ENCODE measurements at regions not wholly inside any gene's neighbourhood (a gene's known extent, or its start where the extent isn't known, plus 50 kb on each side); places are given as distances from the start of the nearest gene placed in this dataset.
"Not testable (repeated sequence)": the region's sequence is repeated elsewhere in the genome, so short reads cannot be mapped to it uniquely, and the experiment has no call there.

DNA sequence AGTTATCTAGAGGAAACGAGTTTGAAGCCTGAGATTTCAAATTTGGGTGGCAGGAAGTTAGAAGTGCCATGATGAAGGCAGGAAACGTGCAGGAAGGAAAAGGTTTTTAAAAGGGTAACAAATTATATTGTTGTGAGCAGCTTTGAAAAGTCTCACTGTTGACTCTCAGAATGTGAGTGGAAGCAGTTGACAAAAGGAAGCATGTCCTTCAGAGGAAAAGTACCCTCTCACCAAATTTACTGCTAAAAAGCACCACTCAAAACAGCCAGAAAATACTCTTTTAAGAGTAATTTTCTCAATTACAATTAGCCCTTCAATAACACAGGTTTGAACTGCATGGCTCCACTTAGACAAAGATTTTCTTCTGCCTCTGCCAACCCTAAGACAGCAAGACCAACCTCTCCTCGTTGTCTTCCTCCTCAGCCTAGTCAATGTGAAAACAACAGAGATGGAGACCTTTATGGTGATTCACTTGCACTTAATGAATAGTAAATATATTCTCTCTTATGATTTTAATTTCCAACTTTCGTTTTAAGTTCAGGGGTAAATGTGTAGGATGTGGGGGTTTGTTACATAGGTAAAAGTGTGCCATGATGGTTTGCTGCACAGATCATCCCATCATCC lies 117.1 kb upstream of the LIPC start:
- H3K36me3 ChIP-seq = no peaks in the 10 kb centered on the region
- no peak overlapping the region for H3K27ac ChIP-seq
- no peaks in the 10 kb centered on the region for H3K27me3 ChIP-seq
- no peak for TF ChIP-seq CTCF (IDR thresholded peaks at IDR 0.05)
- H3K9me3 ChIP-seq = no peaks in the 10 kb centered on the region
- peaks cover 0 to 11% of the 10 kb centered on the region in 2 donors for H3K4me1 ChIP-seq
- DNase-seq (ENCODE audit: low spot score) = no peak
- H3K4me3 ChIP-seq = no peak overlapping the region

DNA sequence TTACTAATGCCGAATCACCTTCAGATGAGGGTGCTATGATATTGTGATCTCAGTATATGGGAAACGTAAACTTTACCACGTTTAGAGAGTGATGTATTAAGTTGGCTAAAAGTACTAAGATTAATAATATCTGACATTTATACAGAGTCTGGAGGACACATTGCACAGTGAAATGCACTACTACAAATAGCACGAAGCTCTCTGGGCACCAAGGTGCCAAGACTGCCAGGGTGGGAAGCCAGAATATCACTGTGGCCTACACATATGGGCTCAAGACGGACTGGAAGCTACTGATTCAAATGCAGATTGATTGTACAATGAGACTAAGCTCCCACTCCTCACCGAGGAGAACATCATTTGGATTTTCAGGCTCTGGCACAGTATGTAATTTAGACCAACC lies 113.3 kb upstream of the LIPC start:
- H3K27me3 ChIP-seq = no peaks in the 10 kb centered on the region
- peaks cover 0 to 4% of the 10 kb centered on the region in 2 donors for H3K4me1 ChIP-seq
- no peak for TF ChIP-seq CTCF (IDR thresholded peaks at IDR 0.05)
- no peak overlapping the region for H3K4me3 ChIP-seq
- no peak overlapping the region for H3K27ac ChIP-seq
- no peaks in the 10 kb centered on the region for H3K9me3 ChIP-seq
- no peaks in the 10 kb centered on the region for H3K36me3 ChIP-seq
- no peak for DNase-seq (ENCODE audit: low spot score)

DNA sequence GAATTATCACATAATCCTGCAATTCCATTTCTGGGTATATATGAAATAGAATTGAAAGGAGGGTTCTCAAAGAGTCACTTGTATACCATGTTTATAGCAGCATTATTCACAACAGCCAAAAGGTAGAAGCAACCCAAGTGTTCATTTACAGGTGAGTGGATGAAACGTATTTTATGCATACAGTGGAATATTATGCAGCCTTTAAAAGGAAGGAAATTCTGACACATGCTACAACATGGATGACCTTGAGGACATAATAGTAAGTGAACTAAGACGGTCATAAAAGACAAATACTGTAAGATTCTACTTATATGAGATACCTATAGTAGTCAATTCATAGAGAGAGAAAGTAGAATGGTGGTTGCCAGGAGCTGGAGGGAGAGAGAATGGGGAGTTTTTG lies 110.8 kb upstream of the LIPC start:
- no peaks in the 10 kb centered on the region for H3K9me3 ChIP-seq
- DNase-seq (ENCODE audit: low spot score) = no peak
- H3K4me1 ChIP-seq = no peaks in the 10 kb centered on the region
- no peaks in the 10 kb centered on the region for H3K36me3 ChIP-seq
- TF ChIP-seq CTCF (IDR thresholded peaks at IDR 0.05) = no peak
- no peak overlapping the region for H3K4me3 ChIP-seq
- no peak overlapping the region for H3K27ac ChIP-seq
- H3K27me3 ChIP-seq = no peaks in the 10 kb centered on the region

GRCh38 chr15:58322253-58322652 lies 109.5 kb upstream of the LIPC start:
- no peaks in the 10 kb centered on the region for H3K9me3 ChIP-seq
- no peak for TF ChIP-seq CTCF (IDR thresholded peaks at IDR 0.05)
- H3K27me3 ChIP-seq = no peaks in the 10 kb centered on the region
- no peaks in the 10 kb centered on the region for H3K36me3 ChIP-seq
- no peak for DNase-seq (ENCODE audit: low spot score)
- no peaks in the 10 kb centered on the region for H3K4me1 ChIP-seq
- no peak overlapping the region for H3K27ac ChIP-seq
- no peak overlapping the region for H3K4me3 ChIP-seq

- H3K27ac ChIP-seq; H3K9me3 ChIP-seq; H3K27me3 ChIP-seq; H3K36me3 ChIP-seq; DNase-seq (ENCODE audit: low spot score); H3K4me1 ChIP-seq; H3K4me3 ChIP-seq: not testable (repeated sequence)
Measured at GRCh38 chr15:58323321-58323720, 108.5 kb upstream of the LIPC start.

GRCh38 chr15:58324533-58324932 lies 107.3 kb upstream of the LIPC start:
- H3K36me3 ChIP-seq = no peaks in the 10 kb centered on the region
- TF ChIP-seq CTCF (IDR thresholded peaks at IDR 0.05) = no peak
- peaks cover 0 to 3% of the 10 kb centered on the region in 2 donors for H3K4me1 ChIP-seq
- H3K9me3 ChIP-seq = peaks cover 0 to 5% of the 10 kb centered on the region in 2 donors
- H3K27ac ChIP-seq = no peak overlapping the region
- no peak overlapping the region for H3K4me3 ChIP-seq
- H3K27me3 ChIP-seq = no peaks in the 10 kb centered on the region
- no peak for DNase-seq (ENCODE audit: low spot score)
